GOT3 (cell line): ENCODE measurements at regions not wholly inside any gene's neighbourhood (a gene's known extent, or its start where the extent isn't known, plus 50 kb on each side); places are given as distances from the start of the nearest gene placed in this dataset.

Experiments
- DNase-seq: peaks from one replicate; lab custom pipeline; 2025; ENCODE audit warnings: mixed read lengths; lab: John Stamatoyannopoulos, UW

DNA sequence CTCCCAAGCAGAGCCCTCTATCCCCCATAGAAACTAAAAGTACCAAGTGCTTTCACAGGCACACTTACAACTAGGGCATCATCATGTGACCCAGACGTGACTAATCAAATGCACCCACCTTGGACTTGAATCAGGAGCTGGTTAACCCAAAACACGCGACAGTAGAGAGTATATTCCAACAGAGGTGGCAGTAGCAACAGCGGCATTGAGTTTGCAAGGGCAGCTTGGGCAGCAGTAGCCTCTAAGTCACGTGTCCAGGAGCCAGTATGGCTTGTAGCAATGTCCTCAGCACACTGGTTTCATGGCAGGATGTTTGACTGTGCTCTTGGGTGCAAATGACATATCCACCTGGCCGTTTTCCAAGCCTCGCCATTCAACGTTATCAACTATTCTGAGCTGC lies 73.4 kb upstream of the DNAH5 start:
- no peak for DNase-seq

DNA sequence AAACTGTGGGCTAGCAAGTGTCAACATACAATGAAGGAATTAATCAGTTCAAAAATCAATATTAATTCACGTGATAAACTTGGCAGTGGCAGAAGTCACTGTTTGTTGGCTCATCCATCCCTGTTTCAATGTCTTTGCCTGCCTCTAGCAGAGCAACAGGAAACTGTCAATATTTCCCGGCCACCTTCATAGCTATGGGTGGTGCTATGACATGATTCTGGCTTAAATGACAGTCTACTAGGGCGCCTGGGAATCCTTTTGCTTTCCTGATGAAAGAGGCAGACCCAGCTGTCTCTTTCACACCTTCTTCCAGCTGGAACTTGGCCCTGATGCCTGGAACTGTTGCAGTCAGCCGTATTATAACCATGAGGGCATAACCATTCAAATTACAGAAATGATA lies 72.1 kb upstream of the DNAH5 start:
- no peak for DNase-seq

DNA sequence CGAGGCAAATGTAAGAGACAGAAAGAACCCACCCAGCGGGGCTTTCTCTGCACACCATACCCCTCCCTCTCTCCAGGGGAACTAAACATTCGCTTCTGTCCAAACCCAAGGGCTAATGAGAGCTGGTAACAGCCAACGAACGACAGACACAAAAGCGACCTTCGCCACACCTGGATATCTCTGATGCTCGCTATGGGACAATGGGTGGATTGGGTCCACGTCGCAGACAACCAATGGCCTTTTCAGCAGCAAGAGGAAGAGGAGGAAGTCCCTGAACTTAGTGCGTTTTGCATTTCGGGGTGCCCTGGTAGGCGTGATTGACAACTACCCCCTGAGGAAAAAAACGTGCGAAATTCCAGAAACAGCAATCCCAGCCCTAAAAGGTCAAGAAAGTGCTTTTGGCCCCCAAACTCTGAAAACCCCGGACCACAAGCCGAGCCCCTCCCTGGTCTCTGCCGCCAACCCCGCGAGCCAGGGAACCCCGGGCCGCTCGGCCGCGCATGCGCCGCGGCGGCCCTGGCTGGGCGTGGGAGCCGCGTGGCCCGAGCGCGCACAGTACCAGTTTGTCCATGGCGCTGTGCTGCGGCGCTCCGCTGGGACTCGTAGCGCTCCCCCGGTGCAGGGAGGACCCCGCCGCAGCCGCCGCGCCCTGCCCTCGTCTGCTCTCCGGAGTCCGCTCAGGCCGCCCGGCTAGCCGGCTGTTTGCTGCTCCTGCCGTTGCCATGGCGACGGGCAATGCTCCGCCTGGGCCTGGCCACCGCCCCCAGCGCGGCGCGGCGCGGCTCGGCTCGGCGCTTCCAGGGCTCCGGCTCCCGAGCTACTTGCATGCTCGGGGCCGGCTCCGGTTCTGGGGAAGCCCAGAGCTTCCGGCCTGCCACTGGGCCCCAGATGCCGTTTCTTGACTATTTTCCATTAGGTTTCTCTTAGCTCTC lies 66.9 kb upstream of the DNAH5 start:
- peak; percentile 72 for DNase-seq

DNA sequence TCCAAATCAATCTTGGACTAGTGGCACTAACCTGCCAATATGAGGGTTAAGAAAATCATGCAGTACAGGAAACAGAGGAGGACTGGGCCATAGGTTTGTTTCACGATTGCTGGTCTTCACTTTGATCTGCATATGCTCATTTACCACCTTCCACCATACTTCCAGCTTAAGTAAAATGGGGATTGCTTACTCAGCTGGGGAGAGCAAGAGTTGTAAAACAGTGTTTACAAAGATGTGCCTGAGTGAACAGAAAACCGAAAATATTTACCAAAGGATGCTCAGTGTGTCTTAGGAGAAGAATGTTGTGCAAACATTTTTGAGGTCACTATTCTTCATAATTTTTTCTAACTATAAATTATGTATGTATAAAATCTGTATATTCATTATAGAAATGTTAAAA lies 65.1 kb upstream of the DNAH5 start:
- no peak for DNase-seq

DNA sequence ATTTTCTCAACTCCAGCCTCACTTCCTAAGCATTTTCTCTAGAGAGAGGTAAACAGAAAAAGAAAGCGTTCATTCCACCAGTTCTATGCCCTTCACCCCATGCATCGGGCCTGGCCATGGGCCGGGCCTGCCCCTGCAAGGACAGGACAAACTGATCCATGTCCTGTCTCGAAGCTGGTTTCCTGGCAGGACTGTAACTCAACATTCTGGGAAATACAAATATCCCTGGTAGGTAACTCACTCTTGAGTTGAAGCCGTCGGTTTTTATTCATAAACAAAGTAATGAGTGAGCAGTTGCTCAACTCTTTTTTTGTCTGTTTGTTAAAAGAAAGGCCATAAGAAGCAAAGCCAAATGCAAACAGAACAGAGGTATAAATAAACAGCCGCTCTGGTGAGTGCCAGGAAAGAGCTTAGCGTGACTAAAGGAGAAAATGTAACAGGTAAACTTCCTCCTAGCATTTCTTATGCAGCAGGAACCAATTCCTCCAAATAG lies 64.4 kb upstream of the DNAH5 start:
- DNase-seq: no peak

DNA sequence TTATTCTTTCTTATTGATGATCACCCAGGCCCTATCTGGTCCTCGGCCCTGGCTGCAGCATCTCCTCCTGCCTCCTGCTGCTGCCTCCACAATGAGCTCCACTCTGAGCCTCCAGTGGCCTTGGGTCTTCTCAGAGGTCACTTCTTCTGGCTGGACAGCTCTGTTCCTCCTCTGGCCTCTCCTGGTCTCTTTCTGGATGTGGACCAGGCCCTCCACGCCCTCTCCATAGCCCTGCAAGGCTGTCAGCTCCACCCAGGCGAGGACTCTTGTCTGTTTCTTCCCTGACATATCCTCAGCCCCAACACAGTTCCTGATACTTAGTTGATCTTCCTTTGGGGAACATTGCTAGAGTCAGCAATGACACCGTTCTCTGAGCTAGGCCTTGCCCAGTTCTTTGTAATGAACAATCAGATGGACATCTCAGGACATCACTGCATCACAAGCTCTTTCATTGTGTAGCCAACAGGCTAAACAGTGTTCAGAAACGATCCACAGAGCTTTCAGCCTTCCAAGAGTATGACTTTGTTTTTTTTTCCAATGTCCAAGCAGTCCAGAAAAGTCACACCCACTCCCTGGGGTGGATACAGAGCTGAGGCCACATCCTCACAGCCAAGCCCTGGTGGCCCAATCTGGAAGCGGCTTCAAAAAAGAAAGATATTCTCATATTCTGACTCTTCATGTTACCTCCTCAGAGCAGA lies 62.5 kb upstream of the DNAH5 start:
- DNase-seq: no peak

DNA sequence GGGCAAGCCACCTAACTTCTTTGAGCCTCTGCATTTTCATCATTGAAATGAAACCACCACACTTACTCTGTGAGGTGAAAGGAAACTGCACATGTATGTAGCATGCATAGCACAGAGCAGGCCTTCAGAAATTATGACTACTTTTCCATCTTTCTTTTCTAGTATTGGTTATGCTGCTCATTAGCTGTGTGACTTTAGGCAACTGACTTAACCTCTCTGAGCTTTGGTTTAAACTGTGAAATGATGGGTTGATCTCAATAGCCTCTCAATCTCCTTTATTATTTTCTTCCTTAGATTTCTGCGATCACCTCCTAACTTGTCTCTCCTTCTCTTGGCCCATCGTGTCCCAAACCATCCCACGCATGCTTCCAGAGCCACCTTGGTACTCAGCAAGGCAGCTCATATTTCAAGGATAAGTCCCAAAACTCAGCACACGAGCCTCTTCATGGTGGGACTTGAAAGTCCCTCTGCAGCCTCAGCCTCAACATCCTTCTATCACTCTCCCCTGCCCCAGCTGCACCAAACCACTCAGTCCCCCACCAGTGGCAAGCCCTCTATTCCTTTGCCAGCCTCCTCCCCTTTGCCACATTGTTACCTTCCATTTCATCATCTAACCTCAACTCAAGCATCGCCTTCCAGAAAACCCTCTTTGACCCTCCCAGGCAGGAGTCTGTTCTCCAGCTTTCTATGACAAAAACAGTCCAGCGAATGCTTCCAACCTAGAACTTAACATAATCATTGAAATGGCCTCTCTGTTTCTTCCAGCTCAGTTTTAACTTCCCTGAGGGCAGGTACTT lies 60.3 kb upstream of the DNAH5 start:
- DNase-seq: no peak

DNA sequence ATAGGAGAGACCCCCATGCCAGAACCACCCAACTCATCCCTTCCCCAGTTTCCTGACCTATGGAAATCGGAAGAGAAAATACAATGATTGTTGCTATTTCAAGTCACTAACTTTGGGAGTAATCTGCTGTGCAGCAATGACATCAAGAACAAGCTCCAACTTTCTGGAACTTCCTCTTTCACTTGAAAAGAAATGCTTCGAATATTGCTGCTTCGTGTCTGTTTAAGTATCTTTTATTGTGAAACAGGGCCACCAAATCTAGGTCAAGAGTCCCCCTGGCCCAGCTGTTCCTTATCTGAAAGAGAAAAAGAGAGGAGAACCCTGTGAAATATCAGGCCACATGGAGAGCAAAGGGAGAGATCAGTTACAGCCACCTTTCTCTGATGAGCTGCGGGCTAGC lies 59.4 kb upstream of the DNAH5 start:
- no peak for DNase-seq

DNA sequence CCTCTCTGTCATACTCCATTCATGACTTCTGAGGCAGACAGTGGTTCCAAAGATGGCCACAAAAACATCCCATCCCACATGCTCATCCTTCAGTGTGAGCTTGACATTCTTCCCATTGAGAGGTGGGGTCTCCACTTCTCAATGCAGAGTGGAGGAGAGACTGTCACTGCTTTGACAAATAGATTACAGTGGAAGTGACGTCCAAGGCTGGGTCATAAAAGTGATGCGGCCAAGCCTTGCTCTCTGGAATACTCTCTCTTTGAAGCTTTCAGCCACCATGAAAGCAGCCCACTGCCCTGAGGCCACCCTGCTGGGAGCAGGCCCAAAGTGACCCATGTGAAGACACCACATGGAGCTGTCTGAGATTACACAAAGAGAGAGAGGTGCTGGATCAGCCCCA lies 59.0 kb upstream of the DNAH5 start:
- DNase-seq: no peak

DNA sequence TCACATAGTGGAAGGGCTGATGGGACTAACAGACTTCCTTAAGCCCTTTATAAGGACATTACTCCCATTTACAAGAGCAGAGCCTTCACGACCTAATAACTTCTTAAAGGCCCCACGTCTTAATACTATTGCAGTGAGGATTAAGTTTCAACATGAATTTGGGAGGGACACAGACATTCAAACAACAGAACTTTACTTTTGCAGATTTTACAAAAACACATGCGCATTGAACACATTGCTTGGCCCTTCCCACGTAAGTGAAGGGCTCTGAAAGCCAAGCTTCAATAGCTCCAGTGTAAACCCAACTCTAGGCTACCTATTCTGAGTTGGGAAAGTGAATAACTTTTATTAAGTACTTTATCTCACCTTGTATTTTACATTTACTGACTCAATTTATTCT lies 53.8 kb upstream of the DNAH5 start:
- DNase-seq: no peak

DNA sequence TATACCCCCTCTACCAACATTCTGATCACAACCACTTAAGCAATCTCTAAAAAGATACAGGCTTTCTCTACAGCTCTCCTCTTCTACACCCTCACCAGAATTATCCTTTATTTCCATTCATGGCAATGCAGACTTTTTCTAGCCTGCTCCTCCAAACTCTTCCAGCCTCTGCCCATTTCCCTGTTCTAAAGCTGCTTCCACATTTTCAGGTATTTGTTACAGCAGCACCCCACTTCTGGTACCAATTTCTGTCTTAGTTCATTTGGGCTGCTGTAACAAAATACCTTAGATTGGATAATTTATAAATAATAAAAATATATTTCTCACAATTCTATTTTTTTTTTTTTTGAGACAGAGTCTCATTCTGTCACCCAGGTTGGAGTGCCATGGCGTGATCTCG lies 53.0 kb upstream of the DNAH5 start:
- DNase-seq: no peak

DNA sequence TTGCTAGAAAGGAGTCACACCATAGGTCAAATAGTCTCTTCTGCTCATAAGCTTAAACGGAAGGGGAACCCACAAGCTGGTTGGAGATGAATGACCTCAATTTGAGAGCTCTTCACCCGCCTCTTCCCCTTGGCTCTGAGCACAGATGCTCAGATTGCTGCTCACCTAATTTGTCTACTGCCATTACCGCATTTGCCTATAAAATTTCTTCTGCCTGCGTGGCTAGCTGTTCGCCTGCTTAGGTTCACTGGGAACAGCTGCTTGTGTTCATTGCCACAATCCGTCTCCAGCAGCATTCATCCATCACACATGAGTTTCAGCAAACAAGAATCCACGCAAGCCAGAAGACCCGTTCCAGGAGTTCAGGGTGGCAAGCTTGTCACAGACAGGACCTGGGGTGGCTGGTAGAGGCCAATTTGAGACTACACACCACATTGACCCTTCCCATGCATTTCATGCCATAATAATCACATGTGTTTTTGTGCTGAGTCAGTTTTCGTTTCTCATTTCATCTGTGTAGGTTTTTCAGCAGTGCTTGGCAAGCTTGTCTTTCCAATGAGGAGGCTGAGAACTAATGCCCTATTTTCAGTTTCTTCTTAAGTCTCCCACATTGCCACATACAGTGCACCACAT lies 50.2 kb upstream of the DNAH5 start:
- no peak for DNase-seq
